CD14-positive monocyte (primary cell): ENCODE measurements at regions not wholly inside any gene's neighbourhood (a gene's known extent, or its start where the extent isn't known, plus 50 kb on each side); places are given as distances from the start of the nearest gene placed in this dataset.

Experiments used
- DNase-seq, 3 donors: peaks; one replicate each; pipeline ENCODE4 v3.0.0-alpha.2; 2011 to 2022
- H2AFZ ChIP-seq: 2 replicates; pipeline ENCODE4 v1.6.0; 2012; ENCODE audit warnings: mild to moderate bottlenecking, low read depth, low read length, inconsistent platforms; ENCODE audit not compliant: insufficient read depth, poor library complexity, severe bottlenecking
- H3K27ac ChIP-seq, 2 donors: 1 replicate in 1 of 2; 2 replicates in 1 of 2; pipeline ENCODE4 v1.5.1; 2012 to 2013; ENCODE audit warnings: low read length in 2 of 2, control low read depth in 1 of 2, inconsistent platforms in 1 of 2, low read depth in 1 of 2, mild to moderate bottlenecking in 1 of 2
- H3K27me3 ChIP-seq, 2 donors: one replicate each; pipeline versions ENCODE4 v1.6.0 to v1.6.1; 2011 to 2013; ENCODE audit warnings: low read length in 2 of 2; ENCODE audit not compliant: control insufficient read depth in 2 of 2, insufficient read depth in 2 of 2
- H3K36me3 ChIP-seq, 2 donors: replicated peaks in 1 of 2; 1 replicate in 1 of 2; 2 replicates in 1 of 2; pipeline versions ENCODE4 v1.5.1 to v1.6.1; 2012 to 2013; ENCODE audit warnings: low read length in 2 of 2, control low read depth in 1 of 2, inconsistent platforms in 1 of 2, mild to moderate bottlenecking in 1 of 2; ENCODE audit not compliant: insufficient read depth in 2 of 2, control insufficient read depth in 1 of 2
- H3K4me1 ChIP-seq, 2 donors: 1 replicate in 1 of 2; 2 replicates in 1 of 2; pipeline versions ENCODE4 v1.5.1 to v1.6.1; 2012 to 2013; ENCODE audit warnings: low read length in 2 of 2, control low read depth in 1 of 2, inconsistent platforms in 1 of 2, mild to moderate bottlenecking in 1 of 2, moderate library complexity in 1 of 2; ENCODE audit not compliant: insufficient read depth in 2 of 2, control insufficient read depth in 1 of 2
- H3K4me2 ChIP-seq: replicated peaks from 2 replicates; pipeline ENCODE3; 2012; ENCODE audit warnings: low read length, moderate library complexity, mild to moderate bottlenecking; ENCODE audit not compliant: poor library complexity, severe bottlenecking; ENCODE audit errors: extremely low read depth
- H3K4me3 ChIP-seq, 3 experiments: fragments of 200-600 bp in 1 of 3; sonication (generic) in 1 of 3; replicated peaks in 1 of 3; 1 replicate in 2 of 3; 2 replicates in 1 of 3; pipeline ENCODE4 v1.5.1; 2011 to 2013; ENCODE audit warnings: low read length in 3 of 3, mild to moderate bottlenecking in 3 of 3, control low read depth in 2 of 3, low read depth in 2 of 3, inconsistent platforms in 1 of 3, moderate library complexity in 1 of 3
- H3K79me2 ChIP-seq: 2 replicates; pipeline ENCODE4 v1.6.0; 2012; ENCODE audit warnings: mild to moderate bottlenecking, control low read depth, inconsistent platforms, low read length, moderate library complexity; ENCODE audit not compliant: insufficient read depth
- H3K9ac ChIP-seq: 2 replicates; pipeline ENCODE4 v1.6.0; 2017; ENCODE audit warnings: low read length, mild to moderate bottlenecking; ENCODE audit not compliant: insufficient read depth, poor library complexity, severe bottlenecking
- H3K9me3 ChIP-seq, 2 donors: replicated peaks in 1 of 2; 1 replicate in 1 of 2; 2 replicates in 1 of 2; pipeline versions ENCODE4 v1.5.1 to v1.6.1; 2012 to 2013; ENCODE audit warnings: low read length in 2 of 2, control low read depth in 1 of 2; ENCODE audit not compliant: control insufficient read depth in 1 of 2, insufficient read depth in 1 of 2
- H4K20me1 ChIP-seq: 2 replicates; pipeline ENCODE4 v1.6.0; 2012; ENCODE audit warnings: mild to moderate bottlenecking, low read length, control low read depth, moderate library complexity; ENCODE audit not compliant: insufficient read depth
- H3K27ac Mint-ChIP-seq, 7 donors: one replicate each; pipeline ENCODE4 v1.8.0; 2020; ENCODE audit warnings: mild to moderate bottlenecking in 7 of 7, mixed read lengths in 7 of 7, moderate library complexity in 6 of 7, inconsistent platforms in 2 of 7
- H3K27me3 Mint-ChIP-seq, 3 donors: one replicate each; pipeline ENCODE4 v1.8.0; 2021 to 2022; ENCODE audit warnings: low read depth in 3 of 3, mild to moderate bottlenecking in 3 of 3, mixed read lengths in 3 of 3, moderate library complexity in 3 of 3, inconsistent platforms in 1 of 3
- H3K36me3 Mint-ChIP-seq, 2 donors: one replicate each; pipeline ENCODE4 v1.8.0; 2020; ENCODE audit warnings: mixed read lengths in 2 of 2, inconsistent platforms in 1 of 2, mild to moderate bottlenecking in 1 of 2
- H3K4me1 Mint-ChIP-seq: one replicate; pipeline ENCODE4 v1.8.0; 2020; ENCODE audit warnings: mild to moderate bottlenecking, mixed read lengths
- H3K4me3 Mint-ChIP-seq, 2 donors: one replicate each; pipeline ENCODE4 v1.8.0; 2020; ENCODE audit warnings: mild to moderate bottlenecking in 2 of 2, mixed read lengths in 2 of 2, moderate library complexity in 1 of 2
- H3K9me3 Mint-ChIP-seq, 7 donors: one replicate each; pipeline ENCODE4 v1.8.0; 2020 to 2022; ENCODE audit warnings: mixed read lengths in 7 of 7, mild to moderate bottlenecking in 6 of 7, moderate library complexity in 6 of 7, inconsistent platforms in 2 of 7
- CTCF ChIP-seq: fragments of 200-600 bp; IDR thresholded peaks from one replicate; pipeline ENCODE4 v1.8.0; 2022; ENCODE audit warnings: antibody characterized with exemption, mild to moderate bottlenecking
- WGBS: methylation state at CpG from one replicate; pipeline ENCODE4 v1.1.5; 2013; ENCODE audit warnings: missing lambda C conversion rate; ENCODE audit not compliant: insufficient coverage; 5-methylcytosine and 5-hydroxymethylcytosine counted together
- intact Hi-C, 2 donors: fragments of 100-400 bp; cut with micrococcal nuclease; formaldehyde crosslinking; loops; one replicate each; pipeline versions ENCODE4 v1.15.0 to v1.15.1; 2023

GRCh38 chr14:34069854-34070582 is 119.1 kb upstream of the EGLN3 start:
- Histone ChIP-seq H3K27me3 (no peaks in the 10 kb centered on the region), H3K79me2 (no peaks in the 10 kb centered on the region), H2AFZ (no peak overlapping the region), H3K4me1 (peaks cover 0 to 1% of the 10 kb centered on the region in 2 donors), H3K4me3 (no peak overlapping the region), H3K4me2 (no peak overlapping the region), H3K27ac (no peak overlapping the region), H4K20me1 (no peaks in the 10 kb centered on the region), H3K9ac (no peak overlapping the region), H3K36me3 (no peaks in the 10 kb centered on the region), H3K9me3 (peaks cover 0 to 10% of the 10 kb centered on the region in 2 donors)
- no peak for TF ChIP-seq CTCF
- WGBS = 50% methylated on average over 2 of the region's 3 CpGs
- Mint-ChIP-seq H3K36me3 (no peaks in the 10 kb centered on the region), H3K9me3 (peaks cover 0 to 7% (median 3%) of the 10 kb centered on the region in 7 donors), H3K27me3 (peaks cover 0 to 2% (median 0%) of the 10 kb centered on the region in 3 donors), H3K4me3 (no peak overlapping the region), H3K27ac (no peak overlapping the region), H3K4me1 (peaks cover 4% of the 10 kb centered on the region)
- no peak for DNase-seq
- intact Hi-C loops = no loop called here

DNA sequence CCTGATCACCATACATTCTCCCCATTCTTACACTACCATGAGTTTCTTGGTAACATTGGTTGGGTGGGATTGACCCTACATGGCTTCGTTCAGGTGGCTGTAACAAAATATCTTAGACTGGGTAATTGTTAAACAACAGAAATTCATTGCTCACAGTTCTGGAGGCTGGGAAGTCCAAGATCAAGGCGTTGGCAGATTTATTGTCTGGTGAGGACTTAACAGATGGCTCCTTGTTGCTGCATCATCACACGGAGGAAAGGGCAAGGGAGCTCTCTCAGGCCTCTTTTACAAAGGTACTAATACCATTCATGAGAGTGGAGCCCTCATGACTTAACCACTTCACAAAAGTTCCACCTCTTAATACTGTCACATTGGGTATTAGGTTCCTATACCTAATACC is 116.7 kb upstream of the EGLN3 start:
- H3K27me3 ChIP-seq = no peaks in the 10 kb centered on the region
- H3K9me3 Mint-ChIP-seq = peaks cover 0 to 7% (median 2%) of the 10 kb centered on the region in 7 donors
- H3K27ac Mint-ChIP-seq = no peak overlapping the region
- H3K36me3 ChIP-seq = no peaks in the 10 kb centered on the region
- no peak overlapping the region for H3K4me2 ChIP-seq
- peaks cover 0 to 8% of the 10 kb centered on the region in 2 donors for H3K9me3 ChIP-seq
- no peak overlapping the region for H3K27ac ChIP-seq
- H3K9ac ChIP-seq = no peak overlapping the region
- no peaks in the 10 kb centered on the region for H3K36me3 Mint-ChIP-seq
- DNase-seq = no peak
- no peaks in the 10 kb centered on the region for H3K4me1 ChIP-seq
- intact Hi-C loops = no loop called here
- no peaks in the 10 kb centered on the region for H4K20me1 ChIP-seq
- H3K4me3 Mint-ChIP-seq = no peak overlapping the region
- H3K4me3 ChIP-seq = no peak overlapping the region
- TF ChIP-seq CTCF = no peak
- H3K27me3 Mint-ChIP-seq = peaks cover 6% of the 10 kb centered on the region in 3 donors
- no peaks in the 10 kb centered on the region for H3K4me1 Mint-ChIP-seq
- no peaks in the 10 kb centered on the region for H3K79me2 ChIP-seq
- 100% methylated on average over 1 of the region's 3 CpGs for WGBS
- H2AFZ ChIP-seq = no peak overlapping the region
